B cell (primary cell): ENCODE measurements at regions not wholly inside any gene's neighbourhood (a gene's known extent, or its start where the extent isn't known, plus 50 kb on each side); places are given as distances from the start of the nearest gene placed in this dataset.

ENCODE experiments used
- CTCF ChIP-seq: fragments of 200-600 bp; IDR thresholded peaks from one replicate; pipeline ENCODE4 v1.8.0; 2022; ENCODE audit warnings: antibody characterized with exemption, mild to moderate bottlenecking
- EZH2 ChIP-seq: IDR thresholded peaks from 2 replicates; pipeline ENCODE4 v1.6.1; 2012; ENCODE audit warnings: borderline replicate concordance, low read depth, mild to moderate bottlenecking, moderate library complexity, low read length; ENCODE audit not compliant: insufficient read depth, poor library complexity, severe bottlenecking

- TF ChIP-seq CTCF = no peak
- TF ChIP-seq EZH2 = no peak
Measured at GRCh38 chr5:147963436-147963835, 57.1 kb upstream of the C5orf46 start.
